Embryonic facial prominence (tissue), 1 donor: ENCODE measurements at regions not wholly inside any gene's neighbourhood (a gene's known extent, or its start where the extent isn't known, plus 50 kb on each side); places are given as distances from the start of the nearest gene placed in this dataset.
"Not testable (repeated sequence)": the region's sequence is repeated elsewhere in the genome, so short reads cannot be mapped to it uniquely, and the experiment has no call there.

Experiments used
- DNase-seq: peaks from one replicate; pipeline ENCODE4 v3.0.0-alpha.2; 2016; ENCODE audit errors: extremely low spot score

DNA sequence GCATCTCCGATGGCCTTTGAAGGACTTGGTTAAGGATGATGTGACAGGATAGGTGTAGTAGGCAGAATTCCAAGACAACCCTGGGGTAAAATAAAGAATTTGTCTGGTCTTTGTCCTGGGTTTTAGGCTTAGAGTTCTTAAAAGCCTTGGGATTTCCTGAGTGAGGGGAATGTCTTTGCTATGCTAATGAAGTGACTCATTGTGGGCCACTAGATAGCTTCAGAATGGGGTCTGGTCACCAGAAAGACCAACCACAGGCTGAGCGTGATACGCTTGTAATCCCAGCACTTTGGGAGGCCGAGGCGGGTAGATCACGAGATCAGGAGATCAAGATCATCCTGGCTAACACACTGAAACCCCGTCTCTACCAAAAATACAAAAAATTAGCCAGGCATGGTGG lies 182.8 kb upstream of the TOX3 start:
- no peak for DNase-seq

DNA sequence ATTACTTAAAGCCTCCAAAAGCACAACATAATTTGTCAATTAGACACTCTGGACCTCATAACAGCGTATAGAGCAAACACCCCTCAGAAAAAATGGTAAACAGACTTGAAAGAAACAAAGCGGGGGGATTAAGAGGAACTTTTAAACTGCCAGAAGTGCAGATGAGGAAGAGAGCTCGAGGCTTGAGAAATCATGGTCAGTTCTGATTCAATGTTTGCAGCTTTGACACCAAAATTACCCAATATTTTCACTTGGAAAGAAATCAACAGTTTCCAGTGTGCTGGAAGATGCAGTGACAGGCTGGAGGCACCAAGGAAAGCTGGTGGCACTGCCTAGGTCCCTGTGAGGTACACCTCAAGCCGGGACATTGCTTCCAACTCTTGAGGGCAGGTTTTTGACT lies 180.9 kb upstream of the TOX3 start:
- DNase-seq = no peak

DNA sequence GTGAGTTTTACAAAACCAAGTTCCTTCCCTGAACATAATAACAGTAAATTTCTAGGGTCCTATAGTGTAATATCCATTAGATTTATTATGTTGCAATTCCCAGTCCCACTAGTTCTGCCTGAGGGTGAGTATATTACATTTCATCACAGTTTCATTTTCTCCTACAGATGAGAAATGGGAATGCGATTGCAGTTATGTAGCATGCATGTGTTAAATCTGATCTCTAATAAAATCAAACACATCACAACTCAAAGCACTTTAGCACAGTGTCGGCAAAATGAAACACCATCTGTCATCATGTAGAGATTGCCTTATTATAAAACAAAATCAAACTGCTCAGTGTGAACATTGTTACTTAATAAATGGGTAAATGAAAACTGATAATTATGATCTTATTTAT lies 180.5 kb upstream of the TOX3 start:
- DNase-seq = no peak

DNA sequence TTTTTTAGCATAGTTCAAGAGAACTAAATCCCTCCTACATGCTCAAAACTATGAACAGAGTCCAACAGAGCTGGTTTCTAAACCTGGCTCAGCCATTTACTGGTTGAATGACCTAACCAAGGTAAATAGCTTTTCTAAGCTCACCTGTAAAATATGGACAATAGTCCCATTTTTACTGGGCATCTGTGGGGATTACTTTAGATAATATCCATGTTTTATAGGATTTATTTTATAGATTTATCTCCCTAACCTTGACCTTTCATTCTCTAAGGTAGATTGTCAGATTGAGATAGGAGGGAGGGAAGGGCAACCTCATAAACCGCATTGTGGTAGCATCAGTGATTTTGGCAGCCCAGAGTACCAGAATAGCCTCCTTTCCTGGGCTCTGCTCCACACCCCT lies 178.5 kb upstream of the TOX3 start:
- no peak for DNase-seq

DNA sequence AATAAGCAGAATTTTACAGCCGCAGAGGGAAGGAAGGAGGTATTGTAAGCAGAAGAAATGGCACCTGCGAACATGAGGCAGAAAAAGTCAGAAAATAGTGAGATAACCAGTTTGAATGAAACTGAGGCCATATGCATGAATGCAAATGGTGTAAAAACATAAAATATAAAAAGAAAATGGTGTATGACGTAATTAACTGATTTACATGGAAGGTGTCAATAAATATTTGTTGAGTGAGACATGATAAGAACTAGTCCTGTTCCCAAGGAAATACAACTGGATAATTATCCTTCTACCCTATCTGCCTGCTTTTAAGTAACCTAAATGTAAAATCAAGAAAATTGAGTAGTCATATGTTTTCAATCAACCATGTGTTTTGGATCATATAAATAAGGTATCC lies 178.1 kb upstream of the TOX3 start:
- no peak for DNase-seq

- no peak for DNase-seq
These were observed 174.4 kb upstream of the TOX3 start for GRCh38 chr16:52721331-52721730.

- no peak for DNase-seq
These were observed 171.1 kb upstream of the TOX3 start for GRCh38 chr16:52718046-52718445.

- DNase-seq = no peak
These were observed 166.8 kb upstream of the TOX3 start for GRCh38 chr16:52713740-52714139.

- no peak for DNase-seq
These were observed 162.4 kb upstream of the TOX3 start for GRCh38 chr16:52709306-52709705.

- no peak for DNase-seq
These were observed 161.5 kb upstream of the TOX3 start for GRCh38 chr16:52708476-52708875.

GRCh38 chr16:52707676-52708337 lies 160.9 kb upstream of the TOX3 start:
- DNase-seq = no peak

- DNase-seq = no peak
These were observed 158.2 kb upstream of the TOX3 start for GRCh38 chr16:52705122-52705521.

DNA sequence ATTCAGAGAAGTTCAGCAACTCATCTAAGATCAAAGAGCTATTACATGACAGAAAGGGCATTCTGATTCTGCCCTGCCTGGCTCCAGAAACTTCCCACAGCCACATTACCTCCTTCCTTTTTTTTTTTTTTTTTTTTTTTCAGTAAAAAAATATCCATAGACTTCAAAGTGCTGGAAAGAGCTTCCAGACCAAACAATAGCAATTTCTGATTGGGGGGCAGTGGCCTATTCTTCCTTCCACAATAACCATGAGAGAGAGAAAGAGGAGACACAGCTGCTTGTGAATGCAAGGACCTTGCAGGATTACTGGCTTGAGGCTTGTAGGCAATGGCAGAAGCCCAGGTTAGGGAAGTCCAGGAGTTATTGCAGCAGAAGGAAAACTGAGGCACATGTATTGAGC lies 151.0 kb upstream of the TOX3 start:
- no peak for DNase-seq

DNA sequence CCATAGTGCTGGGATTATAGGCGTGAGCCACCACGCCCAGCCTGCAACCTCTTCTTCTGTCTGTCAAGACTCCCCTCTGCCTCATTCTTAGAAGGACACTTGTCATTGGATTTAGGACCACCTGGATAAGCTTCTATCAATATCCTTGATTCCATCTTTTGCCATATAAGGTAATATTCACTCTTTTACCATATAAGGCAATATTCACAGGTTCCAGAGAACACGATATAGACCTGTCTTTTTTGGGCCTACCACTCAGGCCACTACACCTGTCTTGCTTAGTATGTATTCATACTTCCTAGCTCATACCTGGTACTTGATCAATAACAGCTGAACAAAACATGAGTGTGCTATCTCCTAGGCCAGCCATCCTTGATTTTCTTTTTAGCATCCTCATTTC lies 149.2 kb upstream of the TOX3 start:
- no peak for DNase-seq

DNA sequence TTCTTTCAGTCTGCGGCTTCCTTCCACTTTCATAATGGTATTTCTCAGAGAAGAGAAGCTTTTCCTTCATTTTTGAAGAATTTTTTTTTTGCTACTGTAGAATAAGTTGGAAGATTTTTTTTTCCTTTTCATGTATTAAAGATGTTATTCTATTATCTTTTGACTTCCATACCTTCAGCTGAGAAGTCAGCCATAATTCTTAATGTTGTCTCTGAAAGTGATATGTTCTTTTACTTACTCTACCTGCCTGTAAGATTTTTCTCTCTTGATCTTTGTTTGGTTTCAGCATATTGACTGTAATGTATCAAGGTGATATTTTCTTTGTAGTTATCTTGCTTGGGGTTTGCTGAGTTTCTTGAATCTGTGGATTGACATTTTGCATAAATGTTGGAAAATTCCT lies 143.5 kb upstream of the TOX3 start:
- DNase-seq = no peak

DNA sequence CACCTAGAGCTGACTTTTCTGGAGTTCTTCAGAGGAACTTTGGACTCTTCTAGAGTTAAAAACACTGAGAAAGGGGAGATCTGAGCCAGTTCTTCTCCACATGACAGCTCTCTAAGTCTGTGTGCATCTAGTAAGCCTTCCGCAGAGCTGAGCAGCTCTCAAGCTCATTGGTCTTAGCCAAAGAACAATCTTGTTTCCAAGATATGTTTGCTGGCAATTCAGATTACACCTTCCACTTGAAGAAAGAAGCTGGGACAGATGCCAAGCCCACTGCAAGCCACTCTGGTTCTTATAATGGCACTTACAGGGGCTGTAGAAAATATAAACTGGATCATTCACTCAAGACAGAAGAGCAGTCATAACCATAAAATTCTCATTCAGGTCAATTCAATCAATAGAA lies 134.1 kb upstream of the TOX3 start:
- DNase-seq = no peak

- no peak for DNase-seq
These were observed 130.6 kb upstream of the TOX3 start for GRCh38 chr16:52677501-52677900.

DNA sequence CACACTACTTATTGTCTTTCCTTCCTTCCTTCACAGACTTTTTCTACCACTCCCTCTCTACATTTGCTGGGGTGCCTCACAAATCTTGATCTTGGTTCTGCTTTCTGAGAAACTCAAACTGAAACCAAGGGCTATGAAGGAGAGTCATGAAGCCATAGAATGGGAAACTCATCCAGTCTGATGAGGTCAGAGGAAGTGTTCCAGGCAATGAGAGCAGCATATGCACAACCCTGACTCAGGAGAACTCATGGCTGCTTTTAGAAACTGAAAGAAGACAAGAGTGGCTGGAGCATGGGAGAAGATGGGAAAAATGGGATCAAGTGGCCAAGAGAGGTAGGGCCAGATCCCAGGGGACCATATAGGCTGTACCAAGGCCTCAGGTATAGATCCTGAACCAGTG lies 130.0 kb upstream of the TOX3 start:
- DNase-seq = no peak

DNA sequence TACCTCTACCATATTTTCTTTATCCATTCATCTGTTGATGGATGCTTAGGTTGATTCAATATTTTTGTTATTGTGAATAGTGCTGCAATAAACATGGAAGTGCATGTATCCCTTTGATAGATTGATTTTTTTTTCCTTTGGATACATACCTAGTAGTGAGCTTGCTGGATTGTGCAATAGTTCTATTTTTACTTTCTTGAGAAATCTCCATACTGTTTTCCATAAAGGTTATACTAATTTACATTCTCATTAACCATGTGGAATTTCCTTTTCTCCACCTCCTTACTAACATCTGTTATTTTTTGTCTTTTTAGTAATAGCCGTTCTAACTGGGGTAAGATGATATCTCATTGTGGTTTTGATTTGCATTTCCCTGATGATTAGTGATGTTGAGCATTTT lies 124.6 kb upstream of the TOX3 start:
- DNase-seq = no peak

DNA sequence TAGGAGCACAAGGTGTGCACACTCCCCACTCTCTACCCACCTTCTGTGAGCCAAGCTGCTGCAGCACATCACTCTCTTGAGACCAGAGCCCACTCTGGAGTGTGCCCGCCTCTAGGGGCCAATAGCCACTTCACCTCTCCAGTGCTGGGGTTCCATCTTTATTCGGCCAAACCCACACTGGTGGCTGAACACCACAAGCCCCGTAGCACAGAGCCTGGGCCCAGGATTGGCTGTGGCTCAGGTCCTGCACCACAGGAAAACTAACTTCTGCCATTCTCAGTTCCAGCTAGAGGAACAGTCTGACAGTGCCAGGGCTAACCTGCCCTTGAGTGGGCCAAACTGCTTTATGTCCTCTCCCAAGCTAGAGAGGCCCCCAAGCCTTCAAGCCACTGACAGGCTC lies 111.0 kb upstream of the TOX3 start:
- DNase-seq = no peak

DNA sequence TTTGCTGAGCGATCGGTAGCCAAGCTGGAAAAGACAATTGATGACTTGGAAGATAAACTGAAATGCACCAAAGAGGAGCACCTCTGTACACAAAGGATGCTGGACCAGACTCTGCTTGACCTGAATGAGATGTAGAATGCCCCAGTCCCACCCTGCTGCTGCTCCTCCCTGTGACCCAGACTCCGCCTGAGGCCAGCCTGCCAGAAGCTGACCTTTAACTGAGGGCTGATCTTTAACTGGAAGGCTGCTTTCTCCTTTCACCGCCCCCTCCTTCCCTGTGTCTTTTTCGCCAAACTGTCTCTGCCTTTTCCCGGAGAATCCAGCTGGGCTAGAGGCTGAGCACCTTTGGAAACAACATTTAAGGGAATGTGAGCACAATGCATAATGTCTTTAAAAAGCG lies 109.0 kb upstream of the TOX3 start:
- not testable (repeated sequence) for DNase-seq

DNA sequence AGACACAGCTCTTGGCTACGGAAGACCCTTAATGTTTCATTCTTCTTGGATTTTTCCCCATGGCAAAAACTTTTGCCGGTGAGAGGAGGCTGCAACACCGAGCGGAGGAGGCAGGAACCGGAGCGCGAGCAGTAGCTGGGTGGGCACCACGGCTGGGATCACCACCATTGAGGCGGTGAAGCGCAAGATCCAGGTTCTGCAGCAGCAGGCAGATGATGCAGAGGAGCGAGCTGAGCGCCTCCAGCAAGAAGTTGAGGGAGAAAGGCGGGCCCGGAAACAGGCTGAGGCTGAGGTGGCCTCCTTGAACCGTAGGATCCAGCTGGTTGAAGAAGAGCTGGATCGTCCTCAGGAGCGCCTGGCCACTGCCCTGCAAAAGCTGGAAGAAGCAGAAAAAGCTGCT lies 108.2 kb upstream of the TOX3 start:
- DNase-seq = not testable (repeated sequence)

- DNase-seq = no peak
These were observed 105.1 kb upstream of the TOX3 start for GRCh38 chr16:52652033-52652432.

- no peak for DNase-seq
These were observed 103.8 kb upstream of the TOX3 start for GRCh38 chr16:52650789-52651188.

- no peak for DNase-seq
These were observed 103.4 kb upstream of the TOX3 start for GRCh38 chr16:52650318-52650717.
